ENCODE measurements at regions not wholly inside any gene's neighbourhood (a gene's known extent, or its start where the extent isn't known, plus 50 kb on each side); places are given as distances from the start of the nearest gene placed in this dataset.

- DNase-seq: no peak
These were observed 135.8 kb downstream of the PLCE1 start for GRCh38 chr10:94129393-94130130.

DNA sequence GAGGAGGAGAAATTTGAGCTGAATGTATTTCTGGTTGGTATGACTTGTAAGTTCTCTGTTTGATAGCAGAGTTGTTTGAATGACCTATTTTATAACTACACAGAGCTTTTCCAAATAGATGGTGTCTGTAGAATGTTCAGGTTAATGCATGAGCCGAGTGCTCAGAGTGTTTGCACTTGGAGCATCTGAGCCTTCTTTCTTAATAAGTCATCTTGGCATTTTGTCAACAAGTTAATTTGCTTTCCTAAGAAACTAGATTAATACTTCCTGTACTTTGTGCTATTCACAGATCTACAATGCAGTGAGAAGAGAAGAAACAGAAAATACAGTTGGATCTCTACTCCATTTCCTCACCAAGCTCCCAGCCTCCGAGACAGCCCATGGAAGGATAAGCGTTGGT is 138.2 kb downstream of the PLCE1 start:
- DNase-seq: no peak

GRCh38 chr10:94133239-94133638 is 139.5 kb downstream of the PLCE1 start:
- no peak for DNase-seq

DNA sequence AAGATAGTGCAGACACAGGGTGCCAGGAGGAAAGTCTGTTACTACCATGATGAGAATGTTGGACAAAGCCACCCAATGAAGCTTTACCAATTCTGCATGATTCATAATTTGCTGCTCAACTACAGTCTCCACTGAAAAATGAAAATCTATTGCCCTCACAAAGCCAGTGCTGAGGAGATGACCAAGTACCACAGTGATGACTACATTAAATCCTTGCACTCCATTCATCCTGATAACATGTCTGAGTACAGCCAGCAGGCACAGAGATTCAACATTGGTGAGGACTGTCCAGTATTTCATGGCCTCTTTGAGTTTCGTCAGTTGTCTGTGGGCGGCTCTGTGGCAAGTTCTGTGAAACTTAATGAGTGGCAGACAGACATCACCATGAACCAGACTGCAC is 144.0 kb downstream of the PLCE1 start:
- DNase-seq: no peak

- no peak for DNase-seq
These were observed 144.7 kb downstream of the PLCE1 start for GRCh38 chr10:94138391-94138790.

- DNase-seq: no peak
These were observed 149.5 kb downstream of the PLCE1 start for GRCh38 chr10:94143261-94143660.

DNA sequence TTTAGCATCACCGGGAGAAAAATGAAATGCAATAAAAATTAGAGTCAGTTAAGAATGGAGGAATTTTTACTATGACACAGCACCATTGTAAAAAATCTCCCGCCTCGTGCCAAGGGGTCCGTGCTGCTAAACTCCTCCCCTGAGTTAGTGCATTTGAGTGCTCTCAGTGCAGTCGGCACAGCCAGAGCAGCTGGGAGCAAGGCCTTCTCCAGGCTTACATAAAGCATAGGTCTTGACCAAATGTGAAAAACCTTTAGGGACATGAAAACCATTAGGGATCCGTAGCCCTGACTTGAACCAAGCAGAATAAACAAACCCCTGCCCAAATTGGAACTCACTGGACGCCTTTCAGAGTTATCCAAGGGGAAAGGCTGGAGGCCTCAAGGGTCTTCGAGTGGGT is 152.6 kb downstream of the PLCE1 start:
- DNase-seq: no peak

GRCh38 chr10:94146746-94147145 is 153.0 kb downstream of the PLCE1 start:
- DNase-seq: no peak

DNA sequence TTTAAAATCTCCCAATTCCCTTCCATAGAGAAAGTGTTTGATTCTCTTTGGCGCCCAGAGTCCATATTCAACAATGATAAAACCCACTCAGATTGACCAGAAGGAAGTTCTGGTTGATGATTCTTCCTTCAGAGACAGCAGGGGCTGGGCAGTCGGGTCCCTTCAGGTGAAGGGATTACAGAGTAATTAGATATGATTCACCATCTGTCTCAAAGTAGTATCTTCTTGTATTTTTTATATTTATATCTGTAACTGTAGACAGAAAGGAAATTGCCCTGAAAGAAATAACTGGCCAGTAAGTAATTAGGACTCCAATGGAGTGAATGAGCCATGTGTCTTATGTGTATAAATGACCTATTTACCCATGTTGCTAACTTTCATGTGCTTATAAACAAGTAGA is 156.0 kb downstream of the PLCE1 start:
- DNase-seq: no peak

GRCh38 chr10:94150541-94151184 is 156.9 kb downstream of the PLCE1 start:
- DNase-seq: no peak

DNA sequence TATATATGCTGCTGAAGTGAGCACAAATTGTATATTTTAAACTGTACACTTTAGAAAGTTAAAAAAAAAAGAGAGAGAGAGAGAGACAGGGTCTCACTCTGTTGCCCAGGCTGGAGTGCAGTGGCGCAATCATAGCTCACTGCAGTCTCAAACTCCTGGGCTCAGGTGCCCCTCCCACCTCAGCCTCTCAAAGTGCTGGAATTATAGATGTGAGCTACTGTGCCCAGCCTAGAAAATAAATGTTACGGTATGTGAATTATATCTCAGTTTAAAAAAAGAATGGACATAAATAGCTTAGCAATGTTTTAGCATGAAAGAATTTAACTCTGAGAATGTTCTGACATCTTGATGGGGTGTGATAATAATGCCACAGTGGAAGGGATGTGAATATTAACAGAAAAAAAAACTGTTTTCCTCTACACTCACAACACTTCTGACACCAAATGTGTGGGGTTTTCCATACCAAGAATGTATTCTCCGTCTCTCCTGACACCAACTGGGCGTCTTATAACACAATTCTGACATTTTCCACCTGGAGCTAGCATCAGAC is 162.1 kb downstream of the PLCE1 start:
- DNase-seq: no peak

DNA sequence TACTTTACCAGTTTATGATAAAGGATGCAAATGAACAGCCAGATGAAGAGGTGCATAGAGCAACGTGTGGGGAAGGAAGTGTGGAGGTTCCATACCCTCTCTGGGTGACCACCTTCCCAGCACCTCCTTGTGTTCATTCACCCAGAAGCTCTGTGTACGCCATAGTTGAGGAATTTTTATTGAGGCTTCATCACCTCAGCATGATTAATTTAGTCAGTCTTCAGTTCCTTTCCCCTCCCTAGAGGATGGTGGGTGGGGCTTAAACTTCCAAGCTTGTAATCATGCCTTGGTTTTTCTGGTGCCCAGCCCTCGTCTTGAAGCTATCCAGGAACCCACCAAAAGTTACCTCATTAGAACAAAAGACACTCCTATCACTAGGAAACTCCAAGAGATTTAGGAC is 162.7 kb downstream of the PLCE1 start:
- DNase-seq: no peak

DNA sequence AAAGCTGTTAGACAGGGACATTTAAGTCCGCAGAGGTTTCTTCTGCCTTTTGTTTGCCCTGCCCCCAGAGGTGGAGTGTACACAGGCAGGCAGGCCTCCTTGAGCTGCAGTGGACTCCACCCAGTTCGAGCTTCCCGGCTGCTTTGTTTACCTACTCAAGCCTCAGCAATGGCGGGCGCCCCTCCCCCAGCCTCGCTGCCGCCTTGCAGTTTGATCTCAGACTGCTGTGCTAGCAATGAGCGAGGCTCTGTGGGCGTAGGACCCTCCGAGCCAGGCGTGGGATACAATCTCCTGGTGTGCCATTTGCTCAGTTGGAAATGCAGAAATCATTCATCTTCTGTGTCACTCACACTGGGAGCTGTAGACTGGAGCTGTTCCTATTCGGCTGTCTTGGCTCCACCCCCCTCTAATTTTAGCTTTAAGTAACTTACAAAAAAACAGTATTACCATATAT is 171.5 kb downstream of the PLCE1 start:
- DNase-seq: peak; percentile 4

DNA sequence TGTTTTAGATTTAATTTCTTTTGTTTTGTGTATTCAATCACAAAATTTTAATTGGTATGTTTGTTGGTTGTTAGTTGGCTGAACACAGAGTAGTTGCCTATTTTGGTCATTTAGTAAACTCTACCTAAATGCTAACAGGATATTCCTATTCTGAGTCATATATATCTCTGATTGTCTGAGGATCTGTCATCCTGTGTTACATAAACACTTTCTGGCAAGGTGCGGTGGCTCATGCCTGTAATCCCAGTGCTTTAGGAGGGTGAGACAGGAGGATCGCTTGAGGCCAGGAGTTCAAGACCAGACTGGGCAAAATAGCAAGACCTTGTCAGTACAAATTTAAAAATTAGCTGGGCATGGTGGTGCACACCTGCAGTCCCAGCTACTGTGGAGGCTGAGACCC is 178.6 kb downstream of the PLCE1 start:
- DNase-seq: no peak

DNA sequence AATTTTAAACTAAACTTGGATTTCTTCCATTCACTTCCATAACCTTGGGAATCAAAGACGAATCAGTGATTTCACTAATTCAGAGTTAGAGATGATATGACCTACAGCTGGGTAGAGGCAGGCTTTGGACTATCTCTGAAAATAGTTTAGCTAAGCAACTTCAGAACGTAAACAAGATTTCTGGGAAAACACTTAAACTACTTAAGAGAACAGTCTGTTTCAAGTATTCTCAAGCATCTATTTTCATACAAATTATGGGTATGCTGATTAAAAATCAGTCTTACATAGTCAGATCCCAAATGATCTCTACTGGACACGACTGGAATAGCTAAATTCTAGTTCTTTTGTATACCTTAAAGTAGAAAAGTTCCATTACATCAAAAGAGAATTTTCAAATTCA is 179.9 kb downstream of the PLCE1 start:
- DNase-seq: no peak

DNA sequence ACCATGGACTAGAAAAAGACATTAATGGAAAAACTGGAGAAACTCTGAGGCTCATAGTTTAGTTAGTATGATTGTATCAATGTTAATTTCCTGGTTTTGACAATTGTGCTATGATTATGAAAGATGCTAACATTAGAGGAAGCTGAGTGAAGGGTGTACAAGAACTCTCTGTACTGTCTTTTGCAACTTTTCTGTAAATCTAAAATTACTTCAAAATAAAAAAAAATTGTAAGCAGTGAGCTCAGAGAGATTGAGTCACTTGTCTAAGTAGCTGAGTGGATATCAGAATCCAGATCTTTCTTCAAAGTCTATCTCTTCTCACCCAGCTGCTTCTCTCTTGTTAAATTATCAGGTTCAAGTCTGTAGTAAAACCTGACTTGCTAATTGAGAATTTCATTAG is 181.1 kb downstream of the PLCE1 start:
- DNase-seq: no peak

- no peak for DNase-seq
These were observed 184.1 kb downstream of the NOC3L start for GRCh38 chr10:94178475-94179253.

- DNase-seq: no peak
These were observed 182.2 kb downstream of the NOC3L start for GRCh38 chr10:94180576-94180975.

DNA sequence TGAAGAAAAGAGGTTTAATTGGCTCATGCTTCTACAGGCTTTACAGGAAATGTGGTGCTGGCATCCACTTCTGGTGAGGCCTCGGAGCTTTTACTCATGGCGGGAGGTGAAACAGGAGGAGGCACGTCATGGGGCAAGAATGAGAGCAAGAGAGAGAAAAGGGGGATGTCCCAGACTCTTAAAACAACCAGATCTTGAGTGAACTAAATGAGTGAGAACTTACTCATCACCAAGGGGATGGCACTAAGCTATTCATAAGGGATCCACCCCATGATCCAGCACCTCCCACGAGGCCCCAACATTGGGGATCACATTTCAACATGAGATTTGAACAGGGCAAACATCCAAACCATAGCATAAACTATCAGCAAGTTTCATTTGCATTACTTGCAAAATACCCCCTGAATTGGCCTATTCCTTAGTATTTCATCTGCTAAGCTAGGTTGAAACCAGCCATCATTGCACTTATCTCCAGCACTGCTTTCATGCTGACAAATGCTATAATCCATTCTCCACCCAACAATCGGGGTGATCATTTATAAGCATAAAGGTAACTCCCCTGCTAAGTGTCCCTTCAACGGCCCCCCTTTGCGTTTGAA is 179.0 kb downstream of the NOC3L start:
- no peak for DNase-seq

- no peak for DNase-seq
These were observed 176.0 kb downstream of the NOC3L start for GRCh38 chr10:94186722-94187121.

GRCh38 chr10:94192333-94192732 is 170.4 kb downstream of the NOC3L start:
- no peak for DNase-seq

GRCh38 chr10:94192974-94193373 is 169.8 kb downstream of the NOC3L start:
- no peak for DNase-seq

DNA sequence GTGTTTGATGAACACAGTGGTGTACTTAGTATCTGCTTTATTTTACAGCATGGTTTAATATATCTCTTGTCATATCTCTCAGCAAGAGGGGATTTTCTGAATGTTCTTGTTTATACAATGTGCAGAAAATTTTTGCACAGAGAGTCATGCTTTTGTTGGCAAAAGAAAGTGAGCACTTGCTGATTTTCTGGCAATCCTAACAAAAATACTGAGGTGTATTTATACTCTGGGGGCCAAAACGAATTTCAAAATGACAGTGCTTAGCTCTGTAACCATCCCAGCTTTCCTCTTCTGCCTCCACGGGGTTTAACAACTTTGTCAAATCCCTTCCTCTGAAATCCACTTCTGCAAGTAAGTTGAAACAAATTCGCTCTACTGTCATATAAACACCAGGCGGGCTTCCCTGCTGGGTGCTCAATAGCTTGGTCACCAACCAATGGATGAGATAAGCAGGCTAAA is 169.2 kb downstream of the NOC3L start:
- no peak for DNase-seq

Measured in NCI-H2029 (cell line).